ENCODE measurements at regions not wholly inside any gene's neighbourhood (a gene's known extent, or its start where the extent isn't known, plus 50 kb on each side); places are given as distances from the start of the nearest gene placed in this dataset.

DNA sequence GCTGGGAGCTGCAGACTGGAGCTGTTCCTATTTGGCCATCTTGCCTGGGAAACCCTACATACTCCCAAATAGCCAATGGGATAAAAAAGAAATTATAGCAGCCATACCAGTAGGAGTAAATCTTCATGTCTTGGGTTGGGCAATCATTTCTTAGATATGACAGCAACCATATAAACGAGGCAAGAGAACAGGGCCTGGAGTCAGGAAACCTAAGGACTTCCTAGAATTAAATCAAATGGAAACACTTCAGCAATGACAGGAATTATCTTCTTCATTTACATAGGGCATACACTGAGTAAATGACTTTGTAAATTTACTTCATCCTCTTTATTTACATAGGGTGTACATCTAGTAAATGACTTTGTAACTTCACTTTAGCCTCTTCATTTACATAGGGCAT is 286.6 kb upstream of the POGK start:
- Histone ChIP-seq H3K4me3 (ENCODE audit: low read depth, low read length) (no peak overlapping the region), H3K27me3 (ENCODE audit: control insufficient read depth, insufficient read depth, low read length) (no peaks in the 10 kb centered on the region), H3K36me3 (ENCODE audit: control insufficient read depth, insufficient read depth, low read length) (no peaks in the 10 kb centered on the region)
- ChIA-PET CTCF (interaction anchor here (0.6 kb wide), 1 partner anchor 11 kb away, joined by 3 read pairs; no protein-coding TSS in a partner anchor), POLR2A (no interaction called here)
- DNase-seq (ENCODE audit: low read depth): no peak
- TF ChIP-seq, protein P1, sequence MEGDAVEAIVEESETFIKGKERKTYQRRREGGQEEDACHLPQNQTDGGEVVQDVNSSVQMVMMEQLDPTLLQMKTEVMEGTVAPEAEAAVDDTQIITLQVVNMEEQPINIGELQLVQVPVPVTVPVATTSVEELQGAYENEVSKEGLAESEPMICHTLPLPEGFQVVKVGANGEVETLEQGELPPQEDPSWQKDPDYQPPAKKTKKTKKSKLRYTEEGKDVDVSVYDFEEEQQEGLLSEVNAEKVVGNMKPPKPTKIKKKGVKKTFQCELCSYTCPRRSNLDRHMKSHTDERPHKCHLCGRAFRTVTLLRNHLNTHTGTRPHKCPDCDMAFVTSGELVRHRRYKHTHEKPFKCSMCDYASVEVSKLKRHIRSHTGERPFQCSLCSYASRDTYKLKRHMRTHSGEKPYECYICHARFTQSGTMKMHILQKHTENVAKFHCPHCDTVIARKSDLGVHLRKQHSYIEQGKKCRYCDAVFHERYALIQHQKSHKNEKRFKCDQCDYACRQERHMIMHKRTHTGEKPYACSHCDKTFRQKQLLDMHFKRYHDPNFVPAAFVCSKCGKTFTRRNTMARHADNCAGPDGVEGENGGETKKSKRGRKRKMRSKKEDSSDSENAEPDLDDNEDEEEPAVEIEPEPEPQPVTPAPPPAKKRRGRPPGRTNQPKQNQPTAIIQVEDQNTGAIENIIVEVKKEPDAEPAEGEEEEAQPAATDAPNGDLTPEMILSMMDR (IDR thresholded peaks at IDR 0.05; ENCODE audit: insufficient read depth, low read depth, low read length): no peak

DNA sequence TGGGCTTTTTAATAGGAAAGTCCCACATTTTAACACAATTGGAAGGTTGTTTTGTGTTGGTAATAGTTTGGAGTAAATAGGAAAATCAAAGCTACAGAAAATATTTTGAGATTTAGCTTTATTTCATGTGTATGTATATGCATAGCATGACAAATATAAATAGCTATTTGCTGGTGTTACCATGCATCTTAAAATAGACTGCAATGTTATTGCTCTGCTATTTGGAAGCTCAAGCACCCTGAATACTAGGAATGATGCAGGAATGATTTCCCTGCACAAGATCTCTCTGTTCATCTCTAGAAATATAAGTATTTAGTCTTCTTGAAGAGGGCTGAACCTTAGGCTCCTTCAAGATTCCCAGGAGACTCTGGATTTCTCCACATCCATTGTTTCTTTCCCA is 268.3 kb upstream of the POGK start:
- POLR2A ChIA-PET: no interaction called here
- Histone ChIP-seq H3K4me3 (ENCODE audit: low read depth, low read length) (no peak overlapping the region), H3K27me3 (ENCODE audit: control insufficient read depth, insufficient read depth, low read length) (no peaks in the 10 kb centered on the region), H3K36me3 (ENCODE audit: control insufficient read depth, insufficient read depth, low read length) (no peaks in the 10 kb centered on the region)
- TF ChIP-seq, protein P1 (IDR thresholded peaks at IDR 0.05; ENCODE audit: insufficient read depth, low read depth, low read length): no peak
- no peak for DNase-seq (ENCODE audit: low read depth)
- CTCF ChIA-PET: no interaction called here

DNA sequence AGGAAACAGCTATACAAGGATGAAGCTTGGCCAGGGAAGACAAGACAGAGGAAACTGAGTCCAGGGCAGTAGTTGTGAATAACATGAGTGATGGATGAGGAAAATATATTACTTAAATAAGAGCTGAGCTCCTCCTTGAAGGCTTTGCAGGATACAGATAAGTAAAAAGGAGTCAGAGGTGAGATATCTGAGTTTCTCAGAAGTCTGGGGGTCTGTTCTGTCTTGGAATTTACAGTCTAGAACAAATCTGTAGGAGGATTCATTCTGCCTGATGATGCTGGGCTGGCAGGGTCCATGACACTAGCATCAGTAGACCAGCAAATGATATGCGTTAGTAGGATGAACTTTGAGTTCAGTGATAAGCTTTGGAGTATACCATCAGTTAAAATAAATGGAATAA is 266.1 kb upstream of the POGK start:
- CTCF ChIA-PET: no interaction called here
- TF ChIP-seq, protein P1 (IDR thresholded peaks at IDR 0.05; ENCODE audit: insufficient read depth, low read depth, low read length): no peak
- Histone ChIP-seq H3K27me3 (ENCODE audit: control insufficient read depth, insufficient read depth, low read length) (no peaks in the 10 kb centered on the region), H3K36me3 (ENCODE audit: control insufficient read depth, insufficient read depth, low read length) (no peaks in the 10 kb centered on the region), H3K4me3 (ENCODE audit: low read depth, low read length) (no peak overlapping the region)
- DNase-seq (ENCODE audit: low read depth): no peak
- POLR2A ChIA-PET: no interaction called here

DNA sequence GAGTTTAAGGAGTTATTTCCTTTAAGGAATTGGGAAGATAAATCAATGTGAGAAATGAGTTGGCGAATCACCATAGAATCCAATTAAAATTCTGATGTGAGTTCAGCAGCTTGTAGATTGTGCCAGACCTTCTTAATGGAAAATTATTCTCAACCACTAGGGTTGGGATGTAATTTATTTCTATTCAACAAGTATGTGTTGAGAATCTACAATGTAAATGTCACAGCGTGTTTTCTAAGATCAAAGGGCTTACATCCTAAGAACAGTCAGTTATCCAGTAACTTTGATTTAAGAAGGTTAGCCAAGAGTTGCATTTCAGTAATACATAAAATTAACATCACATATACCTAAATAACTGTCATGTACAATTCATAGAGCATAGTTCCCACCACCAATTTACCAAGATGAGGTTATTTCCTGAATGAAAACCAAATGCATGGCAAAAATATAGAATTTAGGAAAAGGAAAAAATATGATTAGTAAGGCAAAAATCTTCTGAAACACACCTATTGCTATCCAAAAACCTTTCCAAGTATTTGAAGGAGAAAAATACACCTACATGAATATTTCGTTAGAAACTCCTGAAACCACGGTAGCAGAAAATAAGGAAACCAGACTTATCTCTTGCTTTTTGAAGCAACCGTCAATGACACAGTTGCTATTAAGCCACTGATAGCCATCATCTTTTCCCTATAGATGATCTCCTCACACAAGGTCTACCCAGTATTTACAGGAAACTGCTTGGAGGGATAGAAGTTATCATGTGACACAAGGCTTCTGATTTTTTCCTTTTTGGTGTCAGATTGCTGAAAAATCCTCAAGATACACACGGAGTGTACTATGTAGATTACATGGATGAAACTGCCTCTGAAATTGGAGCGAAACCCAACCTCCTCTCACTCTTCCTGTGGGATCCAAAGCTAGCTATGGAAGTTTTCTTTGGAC is 259.4 kb upstream of the POGK start:
- TF ChIP-seq, protein P1 (IDR thresholded peaks at IDR 0.05; ENCODE audit: insufficient read depth, low read depth, low read length): no peak
- POLR2A ChIA-PET: no interaction called here
- no peak overlapping the region for H3K4me3 ChIP-seq (ENCODE audit: low read depth, low read length)
- no peak for DNase-seq (ENCODE audit: low read depth)
- no peaks in the 10 kb centered on the region for H3K27me3 ChIP-seq (ENCODE audit: control insufficient read depth, insufficient read depth, low read length)
- CTCF ChIA-PET: no interaction called here
- H3K36me3 ChIP-seq (ENCODE audit: control insufficient read depth, insufficient read depth, low read length): no peaks in the 10 kb centered on the region

DNA sequence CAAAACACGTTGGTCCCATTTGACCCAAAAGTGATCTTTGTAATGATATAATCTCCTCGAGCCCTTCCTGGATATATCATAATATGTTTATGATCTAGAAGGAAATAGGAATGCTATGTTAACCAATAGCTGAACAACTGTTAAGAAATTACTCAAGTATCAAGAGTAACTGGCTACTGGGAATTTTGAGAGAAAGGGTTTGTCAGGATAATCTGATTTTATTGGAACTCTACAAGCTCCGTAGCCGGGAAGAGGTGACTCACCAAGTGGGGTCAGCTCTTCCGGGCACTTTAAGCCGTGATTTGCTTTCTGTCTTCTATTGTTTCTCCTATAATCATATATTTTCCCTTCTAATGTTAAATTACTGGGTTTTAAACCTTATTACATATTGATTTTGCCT is 250.5 kb upstream of the POGK start:
- ChIA-PET POLR2A (no interaction called here), CTCF (no interaction called here)
- Histone ChIP-seq H3K27me3 (ENCODE audit: control insufficient read depth, insufficient read depth, low read length) (no peaks in the 10 kb centered on the region), H3K36me3 (ENCODE audit: control insufficient read depth, insufficient read depth, low read length) (no peaks in the 10 kb centered on the region), H3K4me3 (ENCODE audit: low read depth, low read length) (no peak overlapping the region)
- TF ChIP-seq, protein P1 (IDR thresholded peaks at IDR 0.05; ENCODE audit: insufficient read depth, low read depth, low read length): no peak
- no peak for DNase-seq (ENCODE audit: low read depth)
